HepG2 (cell line): ENCODE measurements at regions not wholly inside any gene's neighbourhood (a gene's known extent, or its start where the extent isn't known, plus 50 kb on each side); places are given as distances from the start of the nearest gene placed in this dataset.

Experiments
- ATAC-seq: fragments of 200-7000 bp; cut with Tn5 transposase; 3 replicates; pipeline ENCODE4 v1.9.1; 2020; ENCODE audit warnings: mild to moderate bottlenecking, moderate library complexity
- BruUV-seq: library from RNA; stranded (reverse); fragments of 400-500 nt; replicated peaks from 2 replicates; lab custom pipeline; 2021; lab: Mats Ljungman, UMichigan
- CTCF ChIA-PET: fragments of 300-600 bp; formaldehyde crosslinking; extraction: SDS; loops from one replicate; lab custom pipeline; 2021; ENCODE audit warnings: low total read pairs, inconsistent platforms, low intra/inter-chr PET ratio; lab: Yijun Ruan, JAX
- POLR2A ChIA-PET: fragments of 350-600 bp; sonication (Branson Sonifier 250); formaldehyde crosslinking; loops from one replicate; lab custom pipeline; 2020; ENCODE audit warnings: antibody characterized with exemption, inconsistent platforms; lab: Yijun Ruan, JAX
- DNase-seq: peaks from one replicate; pipeline ENCODE4 v3.0.0-alpha.2; 2015; ENCODE audit warnings: low spot score
- FAIRE-seq: peaks from 3 replicates; lab custom pipeline; 2011; peaks lifted over from hg19 to GRCh38; lab: Jason Lieb, UNC
- H2AFZ ChIP-seq: one replicate; pipeline ENCODE4 v1.6.1; 2011; ENCODE audit warnings: low read length, inconsistent platforms
- H3K27ac ChIP-seq: fragments of 300-600 bp; 3 replicates; pipeline ENCODE4 v1.8.0; 2011; ENCODE audit warnings: mixed run types, mild to moderate bottlenecking, mixed read lengths, low read length, inconsistent platforms; ENCODE audit not compliant: insufficient read depth; ENCODE audit errors: extremely low read length
- H3K27me3 ChIP-seq, 2 experiments: fragments of 200-600 bp in 1 of 2; 2 replicates in 1 of 2; 3 replicates in 1 of 2; pipeline versions ENCODE4 v1.6.0 to v1.8.0; 2011; ENCODE audit warnings: low read length in 2 of 2, mild to moderate bottlenecking in 2 of 2, moderate library complexity in 2 of 2, inconsistent platforms in 1 of 2; ENCODE audit not compliant: insufficient read depth in 2 of 2, control insufficient read depth in 1 of 2
- H3K36me3 ChIP-seq, 2 experiments: fragments of 200-600 bp in 1 of 2; replicated peaks in 1 of 2; 2 replicates in 1 of 2; 3 replicates in 1 of 2; pipeline versions ENCODE4 v1.5.1 to v1.8.0; 2011; ENCODE audit warnings: low read length in 2 of 2, inconsistent platforms in 1 of 2; ENCODE audit not compliant: insufficient read depth in 2 of 2, control insufficient read depth in 1 of 2
- H3K4me1 ChIP-seq: 2 replicates; pipeline ENCODE4 v1.5.1; 2012; ENCODE audit warnings: low read length, inconsistent platforms; ENCODE audit not compliant: insufficient read depth
- H3K4me2 ChIP-seq: 2 replicates; pipeline ENCODE4 v1.6.0; 2011; ENCODE audit warnings: low read depth, low read length, inconsistent platforms
- H3K4me3 ChIP-seq, 3 experiments: fragments of 200-600 bp in 1 of 3; sonication (generic), shearing (Covaris generic) in 1 of 3; replicated peaks in 1 of 3; 2 replicates each; pipeline ENCODE4 v1.5.1; 2011 to 2016; ENCODE audit warnings: low read length in 3 of 3, inconsistent platforms in 2 of 3, low read depth in 2 of 3, mild to moderate bottlenecking in 2 of 3, control low read depth in 1 of 3, mixed read lengths in 1 of 3; ENCODE audit not compliant: insufficient read depth in 1 of 3
- H3K79me2 ChIP-seq: one replicate; pipeline ENCODE4 v1.6.1; 2011; ENCODE audit warnings: low read length, inconsistent platforms; ENCODE audit not compliant: insufficient read depth
- H3K9ac ChIP-seq: 2 replicates; pipeline ENCODE4 v1.6.0; 2011; ENCODE audit warnings: mild to moderate bottlenecking, low read depth, low read length, inconsistent platforms; ENCODE audit not compliant: insufficient read depth
- H3K9me3 ChIP-seq: 2 replicates; pipeline ENCODE4 v1.5.1; 2012; ENCODE audit warnings: mild to moderate bottlenecking, low read length
- H4K20me1 ChIP-seq: 2 replicates; pipeline ENCODE4 v1.6.0; 2011; ENCODE audit warnings: inconsistent platforms, mild to moderate bottlenecking, low read length, moderate library complexity; ENCODE audit not compliant: insufficient read depth
- E2F2 ChIP-seq: sonication (generic); formaldehyde crosslinking; IDR thresholded peaks from 2 replicates; pipeline ENCODE4 v1.4.0; 2020; ENCODE audit warnings: missing genetic modification reagents, borderline replicate concordance
- ELK4 ChIP-seq: sonication (generic); formaldehyde crosslinking; IDR thresholded peaks from 2 replicates; pipeline ENCODE4 v1.9.0; 2021; ENCODE audit warnings: missing genetic modification reagents, borderline replicate concordance
- HMG20A ChIP-seq: IDR thresholded peaks from 2 replicates; pipeline ENCODE4 v1.6.1; 2016; ENCODE audit warnings: borderline replicate concordance
- NFE2 ChIP-seq: sonication (generic); formaldehyde crosslinking; IDR thresholded peaks from 2 replicates; pipeline ENCODE4 v1.4.0; 2020; ENCODE audit warnings: missing genetic modification reagents
- NFYC ChIP-seq: IDR thresholded peaks from 2 replicates; pipeline ENCODE4 v1.6.1; 2016; ENCODE audit warnings: missing genetic modification reagents, missing compliant biosample characterization
- PHF20 ChIP-seq: sonication (generic); formaldehyde crosslinking; IDR thresholded peaks from 2 replicates; pipeline ENCODE4 v1.5.0; 2020; ENCODE audit warnings: mild to moderate bottlenecking, missing genetic modification reagents
- RAD21 ChIP-seq: fragments of 450-650 bp; formaldehyde crosslinking; IDR thresholded peaks from 2 replicates; pipeline ENCODE4 v1.5.0; 2020; ENCODE audit warnings: mild to moderate bottlenecking
- SNAPC5 ChIP-seq: sonication (generic); formaldehyde crosslinking; IDR thresholded peaks from 2 replicates; pipeline ENCODE4 v1.8.1; 2023; ENCODE audit warnings: mild to moderate bottlenecking, missing genetic modification reagents, borderline replicate concordance
- ZNF124 ChIP-seq: sonication (generic); formaldehyde crosslinking; IDR thresholded peaks from 2 replicates; pipeline ENCODE4 v1.4.0; 2020; ENCODE audit warnings: missing genetic modification reagents
- ZNF138 ChIP-seq: sonication (generic); formaldehyde crosslinking; IDR thresholded peaks from 2 replicates; pipeline ENCODE4 v1.5.0; 2020; ENCODE audit warnings: mild to moderate bottlenecking, low read depth, missing genetic modification reagents
- ZNF546 ChIP-seq: sonication (generic); formaldehyde crosslinking; conservative IDR thresholded peaks from 2 replicates; pipeline ENCODE4 v1.8.1; 2023; ENCODE audit warnings: mild to moderate bottlenecking, missing genetic modification reagents
- ZNF609 ChIP-seq: sonication (generic); formaldehyde crosslinking; IDR thresholded peaks from 2 replicates; pipeline ENCODE4 v1.4.0; 2020; ENCODE audit warnings: mild to moderate bottlenecking, missing genetic modification reagents, borderline replicate concordance
- ZNF777 ChIP-seq: sonication (generic); formaldehyde crosslinking; IDR thresholded peaks from 2 replicates; pipeline ENCODE4 v1.4.0; 2020; ENCODE audit warnings: missing genetic modification reagents
- WGBS: methylation state at CpG from one replicate; pipeline ENCODE4 v1.1.6; 2017; ENCODE audit warnings: low lambda C conversion rate; 5-methylcytosine and 5-hydroxymethylcytosine counted together
- in situ Hi-C: cut with HindIII; loops from 2 replicates; pipeline ENCODE4 v1.10.0; 2017; ENCODE audit warnings: low pct_unique_long_range_greater_than_20kb; ENCODE audit not compliant: extremely low pct_ligation_motif_present
- intact Hi-C: fragments of 100-400 bp; cut with micrococcal nuclease; formaldehyde crosslinking; loops from one replicate; pipeline ENCODE4 v1.10.0; 2022; ENCODE audit not compliant: unreplicated experiment

- no peak for DNase-seq
- intact Hi-C loops, result no loop called here
- CTCF ChIA-PET, result no interaction called here
- Histone ChIP-seq H4K20me1 (no peaks in the 10 kb centered on the region), H2AFZ (no peak overlapping the region), H3K27me3 (no peaks in the 10 kb centered on the region), H3K36me3 (no peaks in the 10 kb centered on the region), H3K4me1 (no peaks in the 10 kb centered on the region), H3K4me3 (no peak overlapping the region), H3K9ac (no peak overlapping the region), H3K4me2 (no peak overlapping the region), H3K79me2 (no peaks in the 10 kb centered on the region), H3K9me3 (no peaks in the 10 kb centered on the region), H3K27ac (no peak overlapping the region)
- in situ Hi-C loops, result no loop called here
- BruUV-seq, result no TSS peak
- no peak for ATAC-seq
- POLR2A ChIA-PET, result no interaction called here
- 0% methylated on average over 1 of the region's 1 CpG for WGBS
- FAIRE-seq, result no peak
- no peak for TF ChIP-seq ZNF777 (CRISPR knock-in tag)
Measured at GRCh38 chr6:17004269-17004668, 97.6 kb upstream of the STMND1 start.

- H2AFZ ChIP-seq, result no peak overlapping the region
- no peaks in the 10 kb centered on the region for H3K9me3 ChIP-seq
- in situ Hi-C loops (no loop called here), intact Hi-C loops (no loop called here)
- BruUV-seq, result no TSS peak
- no peak overlapping the region for H3K4me3 ChIP-seq
- no peaks in the 10 kb centered on the region for H3K79me2 ChIP-seq
- H3K4me2 ChIP-seq, result no peak overlapping the region
- H3K27me3 ChIP-seq, result peaks cover 1 to 4% of the 10 kb centered on the region in 2 experiments; a peak in 1 of 5 replicates
- no peak overlapping the region for H3K27ac ChIP-seq
- no peaks in the 10 kb centered on the region for H4K20me1 ChIP-seq
- ChIA-PET CTCF (no interaction called here), POLR2A (no interaction called here)
- 16% methylated on average over 2 of the region's 2 CpGs for WGBS
- DNase-seq (no peak), ATAC-seq (no peak), FAIRE-seq (no peak)
- no peaks in the 10 kb centered on the region for H3K36me3 ChIP-seq
- H3K9ac ChIP-seq, result no peak overlapping the region
- H3K4me1 ChIP-seq, result no peaks in the 10 kb centered on the region
- TF ChIP-seq NFE2 (CRISPR knock-in tag), result no peak
- no peak for TF ChIP-seq SNAPC5
- no peak for TF ChIP-seq RAD21 (CRISPR knock-in tag)
- TF ChIP-seq ELK4 (CRISPR knock-in tag), result no peak
- TF ChIP-seq ZNF138 (CRISPR knock-in tag), result no peak
- no peak for TF ChIP-seq E2F2
- TF ChIP-seq ZNF124 (CRISPR knock-in tag), result no peak
- no peak for TF ChIP-seq HMG20A (CRISPR knock-in tag)
- TF ChIP-seq ZNF546 (CRISPR knock-in tag), result no peak
- TF ChIP-seq PHF20 (CRISPR knock-in tag), result no peak
- TF ChIP-seq ZNF609 (CRISPR knock-in tag), result no peak
- TF ChIP-seq NFYC, result no peak
Measured at GRCh38 chr6:17002123-17002522, 99.7 kb upstream of the STMND1 start.
